ENCODE measurements at regions not wholly inside any gene's neighbourhood (a gene's known extent, or its start where the extent isn't known, plus 50 kb on each side); places are given as distances from the start of the nearest gene placed in this dataset.

GRCh38 chrX:35590210-35590609 is 207.9 kb upstream of the MAGEB16 start:
- no peak for TF ChIP-seq POLR2A (IDR thresholded peaks at IDR 0.05; ENCODE audit: extremely low read depth, insufficient read length)
- TF ChIP-seq CTCF (IDR thresholded peaks at IDR 0.05; ENCODE audit: low read depth, low read length) = no peak
- no peak for TF ChIP-seq MYC (IDR thresholded peaks at IDR 0.05; ENCODE audit: low read depth, low read length)
- TF ChIP-seq MAX (IDR thresholded peaks at IDR 0.05; ENCODE audit: low read depth, low read length) = no peak

All from NB4 (cell line).